GM18867 (cell line): ENCODE measurements at regions not wholly inside any gene's neighbourhood (a gene's known extent, or its start where the extent isn't known, plus 50 kb on each side); places are given as distances from the start of the nearest gene placed in this dataset.

ENCODE experiments used
- ATAC-seq: cut with Tn5 transposase; IDR thresholded peaks from one replicate; pipeline ENCODE4 v1.9.1; 2021; ENCODE audit warnings: mild to moderate bottlenecking, moderate library complexity; ENCODE audit not compliant: unreplicated experiment

DNA sequence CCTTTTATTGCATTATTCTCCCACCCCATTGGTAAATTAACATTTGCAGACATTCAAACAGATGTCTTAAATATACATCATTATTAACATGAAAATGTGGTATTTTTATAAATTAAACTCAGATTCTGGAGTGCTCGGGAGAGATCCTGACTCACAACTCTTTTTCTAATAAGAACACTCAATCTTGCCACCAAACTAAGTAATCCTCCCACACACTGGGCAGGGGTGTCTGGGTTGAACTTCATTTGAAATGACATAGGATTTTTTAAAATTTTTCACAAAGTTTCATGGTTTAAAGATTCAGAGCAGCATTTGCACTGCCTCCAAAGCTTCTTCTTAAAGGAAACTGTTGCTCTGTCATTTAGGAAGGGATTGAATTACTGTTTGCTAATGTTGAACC is 754.3 kb downstream of the MECOM start:
- ATAC-seq = no peak

GRCh38 chr3:168895419-168895818 is 768.1 kb downstream of the MECOM start:
- ATAC-seq = no peak

DNA sequence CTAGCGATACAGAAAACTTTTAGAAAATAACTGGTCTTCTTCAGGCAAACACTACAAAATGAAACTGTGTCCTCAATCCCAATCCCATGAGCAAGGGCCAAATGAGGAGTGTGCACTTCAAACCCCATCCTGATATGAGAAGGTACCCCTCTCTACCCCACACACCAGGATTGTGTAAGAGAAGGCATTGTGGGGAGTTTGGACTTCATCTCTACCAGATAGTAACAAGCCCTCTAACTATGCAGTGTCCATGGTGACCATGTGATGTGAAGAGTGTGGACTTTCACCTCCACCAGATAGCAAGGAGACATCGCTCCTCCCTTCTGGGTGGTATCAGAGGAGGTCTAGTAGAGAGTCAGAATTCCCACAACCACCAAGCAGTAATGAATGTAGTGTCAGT is 769.3 kb downstream of the MECOM start:
- no peak for ATAC-seq

DNA sequence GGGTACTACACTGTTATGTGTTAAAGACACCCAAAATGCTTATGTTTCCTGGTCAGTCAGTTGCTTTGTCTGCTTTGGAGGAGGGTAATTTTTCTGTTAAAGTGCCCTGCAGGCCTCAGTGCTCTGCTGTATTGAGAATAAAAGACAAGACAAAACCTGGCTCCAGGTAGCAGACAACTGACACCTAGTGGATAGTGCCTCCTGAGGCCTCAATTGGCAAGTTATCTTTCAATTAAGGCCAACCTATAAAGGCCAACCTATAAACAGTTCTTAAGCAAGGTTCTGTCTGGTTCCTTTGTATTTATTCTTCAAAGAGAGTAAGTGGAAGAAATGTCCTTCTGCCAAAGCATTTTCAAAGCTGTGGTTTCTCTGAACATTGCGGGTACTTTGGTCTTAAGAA is 773.8 kb downstream of the MECOM start:
- no peak for ATAC-seq

DNA sequence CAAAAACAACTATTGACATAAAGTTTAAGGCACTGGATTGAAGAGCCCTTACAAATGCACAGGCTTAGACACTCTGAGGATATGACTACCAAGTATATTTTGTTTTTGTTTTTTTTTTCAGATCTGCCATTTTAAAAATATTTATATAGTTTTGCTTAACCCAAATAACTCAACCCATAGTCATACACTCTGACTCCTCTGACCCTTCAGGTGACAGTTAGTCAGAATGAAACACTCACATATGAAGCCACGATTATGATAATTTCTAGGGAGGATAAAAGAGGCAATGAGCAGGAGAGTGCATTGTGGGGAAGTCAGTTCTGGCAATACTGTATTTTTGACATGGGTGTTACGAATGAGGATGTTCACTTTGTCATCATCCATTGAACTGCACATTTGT is 774.7 kb downstream of the MECOM start:
- ATAC-seq = no peak

- ATAC-seq = no peak
These were observed 778.5 kb downstream of the MECOM start for GRCh38 chr3:168885028-168885427.

DNA sequence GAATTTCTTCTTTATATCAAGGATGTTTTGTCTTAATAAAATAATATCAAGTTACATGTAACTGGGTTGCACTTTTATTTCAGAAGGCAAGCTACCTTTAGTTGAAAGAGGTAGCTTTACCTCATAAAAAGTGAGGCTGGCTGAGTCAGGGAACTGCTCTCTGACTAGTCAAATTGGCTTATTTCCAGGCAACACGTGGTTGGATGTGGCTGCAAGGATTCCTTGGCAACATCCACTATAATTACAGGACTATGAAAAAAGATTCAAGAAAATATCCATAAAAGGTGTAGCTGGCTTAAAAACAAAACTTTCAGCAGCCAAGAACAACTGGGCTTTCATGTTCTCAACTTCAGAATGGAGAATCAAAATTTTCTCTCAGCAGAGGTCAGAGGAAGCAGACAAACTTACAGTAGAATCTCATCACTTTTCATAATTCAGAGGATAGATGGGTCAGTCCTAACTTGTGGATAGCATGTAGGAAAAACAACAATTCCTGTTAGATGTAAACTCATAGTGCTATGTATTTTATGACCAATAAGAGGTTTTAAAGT is 779.1 kb downstream of the MECOM start:
- no peak for ATAC-seq

DNA sequence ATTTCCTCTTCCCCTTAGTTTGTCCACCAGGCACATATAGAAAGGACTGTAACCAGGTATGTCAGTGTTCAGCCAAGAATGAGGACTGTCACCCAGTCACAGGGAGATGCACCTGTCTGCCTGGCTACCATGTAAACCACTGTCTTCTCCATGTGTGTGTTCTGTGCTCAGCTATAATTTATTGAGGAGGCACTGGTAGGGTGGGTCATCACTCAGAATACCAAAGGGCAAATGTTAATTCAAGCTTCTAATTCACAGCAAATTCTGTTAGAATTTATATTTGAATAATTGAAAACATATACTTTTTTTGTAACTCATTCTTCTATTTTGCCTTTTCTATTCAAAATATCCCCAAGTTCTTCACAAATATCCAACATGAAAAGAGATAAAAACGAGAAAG is 780.4 kb downstream of the MECOM start:
- no peak for ATAC-seq

GRCh38 chr3:168881804-168882203 is 781.7 kb downstream of the MECOM start:
- no peak for ATAC-seq

GRCh38 chr3:168878655-168879054 is 782.9 kb upstream of the GOLIM4 start:
- no peak for ATAC-seq

GRCh38 chr3:168877899-168878298 is 782.2 kb upstream of the GOLIM4 start:
- ATAC-seq = no peak

GRCh38 chr3:168876346-168877035 is 780.8 kb upstream of the GOLIM4 start:
- ATAC-seq = no peak

DNA sequence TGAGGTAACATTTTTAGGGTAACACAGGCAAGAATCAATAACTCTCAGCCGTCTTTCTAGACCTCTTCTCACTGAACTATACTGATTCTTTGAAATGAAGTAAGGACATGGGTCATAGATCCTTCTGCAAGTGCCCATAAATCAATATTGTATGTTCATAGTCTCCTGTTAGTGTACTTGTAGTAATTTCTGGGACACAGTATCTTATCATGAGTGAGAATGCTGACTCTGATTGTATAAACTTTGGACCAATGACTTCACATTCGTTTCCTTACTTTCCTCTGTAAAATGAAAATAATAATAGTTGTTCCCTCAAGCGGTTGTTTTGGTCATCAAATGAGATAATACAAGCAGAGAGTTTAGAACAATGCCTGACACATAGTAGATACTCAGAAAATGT is 777.1 kb upstream of the GOLIM4 start:
- no peak for ATAC-seq

GRCh38 chr3:168870892-168871291 is 775.2 kb upstream of the GOLIM4 start:
- ATAC-seq = no peak

- no peak for ATAC-seq
These were observed 769.4 kb upstream of the GOLIM4 start for GRCh38 chr3:168865022-168865551.

DNA sequence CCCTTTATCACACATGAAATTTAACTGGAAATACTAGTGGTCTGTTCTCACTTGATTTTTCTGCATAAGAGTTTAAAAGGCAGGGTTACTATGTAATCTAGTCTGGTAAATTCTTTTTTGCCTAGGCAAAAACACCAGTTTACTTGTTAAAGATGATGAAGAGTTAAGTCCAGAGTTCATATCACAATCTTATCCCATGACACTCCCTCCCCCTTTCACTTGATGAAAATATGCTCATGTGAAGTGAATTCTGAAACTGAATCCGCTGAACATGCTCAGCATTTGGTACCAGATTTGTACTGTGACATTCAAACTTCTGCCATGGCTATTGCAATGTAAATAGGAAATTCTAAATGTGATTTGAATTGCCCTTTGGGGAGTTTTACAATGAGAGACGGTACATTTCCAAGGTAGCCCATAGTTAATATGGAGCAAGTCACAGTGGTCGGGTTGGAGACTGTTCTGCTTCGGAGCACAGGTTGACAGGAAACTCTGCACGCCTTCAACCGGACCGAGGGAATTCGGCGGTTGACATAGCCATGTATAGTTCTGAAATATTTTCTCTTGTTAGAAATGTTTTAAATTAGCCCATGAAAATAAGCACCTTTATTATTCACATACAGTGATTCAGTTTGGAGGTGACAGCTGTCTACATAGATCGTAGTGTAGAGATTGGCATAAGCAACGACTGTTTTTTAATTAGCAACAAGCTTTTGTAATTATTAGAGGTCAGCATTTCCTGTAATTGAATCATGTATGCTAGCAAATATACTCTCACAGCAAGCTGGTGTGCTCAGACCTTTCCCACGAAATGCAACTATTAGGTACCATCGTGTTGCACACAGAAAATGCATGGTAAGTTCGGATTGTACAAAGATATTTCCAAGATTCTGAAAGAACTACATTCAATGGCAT is 768.6 kb upstream of the GOLIM4 start:
- ATAC-seq = no peak

DNA sequence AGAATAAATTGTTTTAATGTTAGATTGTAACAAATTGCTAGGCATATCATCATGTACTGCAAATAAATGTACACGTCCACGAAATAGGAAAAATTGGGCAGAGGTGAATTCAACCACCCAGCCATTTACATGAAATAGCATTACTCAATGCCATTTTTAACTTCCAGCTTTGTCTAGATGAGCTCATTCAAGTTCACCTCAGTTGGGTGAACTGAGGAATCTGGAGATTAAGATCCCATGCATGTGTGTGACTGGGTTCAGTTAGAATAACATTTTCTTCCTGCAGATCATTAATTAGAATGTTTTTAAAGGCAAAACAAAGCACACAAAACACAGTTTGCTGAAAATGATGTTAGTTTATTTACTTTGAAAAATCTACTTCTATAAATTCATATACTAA is 767.8 kb upstream of the GOLIM4 start:
- no peak for ATAC-seq

- no peak for ATAC-seq
These were observed 766.7 kb upstream of the GOLIM4 start for GRCh38 chr3:168862466-168862865.

- ATAC-seq = no peak
These were observed 764.9 kb upstream of the GOLIM4 start for GRCh38 chr3:168860592-168860991.

DNA sequence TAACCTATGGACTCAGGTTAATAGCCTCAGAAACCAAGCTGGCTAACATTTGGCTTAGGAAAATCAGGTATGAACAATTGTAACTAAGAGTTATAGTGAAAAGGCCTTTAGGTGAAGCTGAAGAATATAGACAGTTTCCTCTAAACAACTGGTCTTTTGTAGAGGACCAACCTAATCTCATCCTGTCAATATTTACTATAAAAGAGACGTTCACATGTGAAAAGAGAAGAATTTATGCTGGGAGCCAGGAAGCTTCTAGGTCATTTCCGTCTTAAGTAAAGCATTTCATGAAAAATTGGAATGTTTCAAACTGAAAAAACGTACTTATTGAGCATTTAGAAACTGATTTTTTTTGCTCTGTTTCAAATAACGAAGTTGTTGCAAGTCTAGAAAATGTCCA is 764.3 kb upstream of the GOLIM4 start:
- no peak for ATAC-seq

DNA sequence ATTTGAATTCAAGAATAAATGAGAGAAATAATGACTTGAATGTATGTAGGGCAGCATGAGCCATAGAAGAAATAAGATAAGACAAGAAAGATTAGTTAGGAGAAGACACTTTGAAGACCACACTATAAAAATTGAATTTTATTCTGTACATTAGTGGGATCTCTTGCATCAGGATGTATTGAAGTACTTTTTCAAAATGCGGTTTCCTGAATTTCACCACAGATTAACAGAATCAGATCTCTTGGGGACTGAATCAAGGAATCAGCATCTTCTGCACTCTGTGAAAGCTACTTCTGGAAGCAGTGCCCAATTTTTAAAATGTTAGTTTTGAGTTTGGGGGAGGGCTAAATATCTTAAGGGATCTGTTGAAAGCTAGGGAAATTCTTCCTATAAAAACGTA is 763.9 kb upstream of the GOLIM4 start:
- no peak for ATAC-seq

DNA sequence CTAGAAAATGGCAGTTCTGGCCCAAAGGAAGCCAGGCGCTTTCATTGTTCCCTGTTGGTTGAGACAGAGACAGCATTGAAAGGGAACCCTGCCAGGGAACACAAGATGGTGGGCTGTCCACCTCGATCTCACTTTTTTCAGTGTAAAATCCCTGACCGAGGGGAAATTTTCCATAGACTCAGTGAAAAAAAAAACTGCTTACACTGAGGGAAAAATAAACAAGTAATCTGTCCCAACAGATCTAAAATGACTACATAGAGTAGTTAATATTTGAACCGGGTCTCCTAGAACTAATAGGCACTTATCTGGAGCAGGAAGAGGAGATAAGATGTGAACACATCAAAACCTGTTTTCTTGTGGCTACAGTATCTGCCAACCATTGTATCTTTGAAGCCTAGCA is 763.4 kb upstream of the GOLIM4 start:
- no peak for ATAC-seq
